H1 (cell line): ENCODE measurements at regions not wholly inside any gene's neighbourhood (a gene's known extent, or its start where the extent isn't known, plus 50 kb on each side); places are given as distances from the start of the nearest gene placed in this dataset.

Source experiments
- CTCF ChIA-PET: fragments of 300-600 bp; sonication (Branson Sonifier 250); formaldehyde crosslinking; loops from one replicate; lab custom pipeline; 2021; ENCODE audit not compliant: partially characterized antibody; lab: Charles Lee
- POLR2A ChIA-PET: fragments of 300-600 bp; sonication (Branson Sonifier 250); formaldehyde crosslinking; loops from one replicate; lab custom pipeline; 2021; ENCODE audit warnings: inconsistent platforms; ENCODE audit not compliant: partially characterized antibody; lab: Charles Lee
- DNase-seq, 2 experiments: peaks; one replicate each; pipeline versions ENCODE4 v3.0.0 to v3.0.0-alpha.2; 2010 to 2022; ENCODE audit warnings: low spot score in 2 of 2, low read depth in 1 of 2, mixed read lengths in 1 of 2
- FAIRE-seq: peaks from 2 replicates; lab custom pipeline; 2011; peaks lifted over from hg19 to GRCh38; lab: Jason Lieb, UNC
- H2AFZ ChIP-seq: 2 replicates; pipeline ENCODE4 v1.8.1; 2012; ENCODE audit warnings: low read length, inconsistent platforms
- H2AK5ac ChIP-seq: 2 replicates; pipeline ENCODE4 v1.6.1; 2013; ENCODE audit warnings: low read depth, low read length
- H2BK120ac ChIP-seq: replicated peaks from 2 replicates; pipeline ENCODE3; 2013; ENCODE audit warnings: low read depth, low read length, inconsistent platforms
- H2BK12ac ChIP-seq: 2 replicates; pipeline ENCODE4 v1.6.1; 2013; ENCODE audit warnings: low read depth, low read length
- H2BK15ac ChIP-seq: 2 replicates; pipeline ENCODE4 v1.6.1; 2013; ENCODE audit warnings: low read length
- H2BK20ac ChIP-seq: 2 replicates; pipeline ENCODE4 v1.6.1; 2013; ENCODE audit warnings: low read length
- H2BK5ac ChIP-seq: 2 replicates; pipeline ENCODE4 v1.6.1; 2013; ENCODE audit warnings: low read depth, low read length
- H3K14ac ChIP-seq: 2 replicates; pipeline ENCODE4 v1.6.1; 2013; ENCODE audit warnings: inconsistent platforms; ENCODE audit not compliant: insufficient read length
- H3K18ac ChIP-seq: 2 replicates; pipeline ENCODE4 v1.6.1; 2013; ENCODE audit warnings: low read length; ENCODE audit errors: extremely low read depth
- H3K23ac ChIP-seq: 2 replicates; pipeline ENCODE4 v1.6.1; 2013; ENCODE audit warnings: inconsistent platforms; ENCODE audit not compliant: insufficient read length
- H3K23me2 ChIP-seq: 2 replicates; pipeline ENCODE4 v1.6.1; 2013; ENCODE audit warnings: low read depth, low read length
- H3K27ac ChIP-seq: 2 replicates; pipeline ENCODE4 v1.6.1; 2011; ENCODE audit warnings: low read depth, low read length, inconsistent platforms
- H3K27me3 ChIP-seq, 4 experiments: replicated peaks in 1 of 4; 1 replicate in 1 of 4; 2 replicates in 3 of 4; pipeline versions ENCODE4 v1.6.1 to v1.8.1; 2011 to 2013; ENCODE audit warnings: low read length in 3 of 4, mild to moderate bottlenecking in 3 of 4, inconsistent platforms in 2 of 4, mixed read lengths in 2 of 4, moderate library complexity in 1 of 4; ENCODE audit not compliant: control insufficient read depth in 3 of 4, insufficient read depth in 3 of 4; ENCODE audit errors: extremely low read depth in 1 of 4
- H3K36me3 ChIP-seq, 4 experiments: 2 replicates each; pipeline versions ENCODE4 v1.6.1 to v1.8.1; 2011 to 2013; ENCODE audit warnings: mild to moderate bottlenecking in 4 of 4, low read length in 3 of 4, moderate library complexity in 2 of 4, control low read depth in 1 of 4, inconsistent platforms in 1 of 4; ENCODE audit not compliant: insufficient read depth in 4 of 4, control insufficient read depth in 2 of 4
- H3K4ac ChIP-seq: replicated peaks from 2 replicates; pipeline ENCODE3; 2013; ENCODE audit warnings: low read length, low read depth, mixed read lengths, inconsistent platforms; ENCODE audit not compliant: insufficient read length
- H3K4me1 ChIP-seq, 4 experiments: replicated peaks in 1 of 4; 1 replicate in 1 of 4; 2 replicates in 3 of 4; pipeline versions ENCODE4 v1.6.1 to v1.8.1; 2011 to 2013; ENCODE audit warnings: low read length in 3 of 4, inconsistent platforms in 2 of 4, mixed read lengths in 1 of 4; ENCODE audit not compliant: insufficient read depth in 4 of 4, control insufficient read depth in 3 of 4
- H3K4me2 ChIP-seq, 2 experiments: 2 replicates each; pipeline versions ENCODE4 v1.6.1 to v1.8.1; 2011 to 2013; ENCODE audit warnings: low read depth in 2 of 2, low read length in 2 of 2, control low read depth in 1 of 2, inconsistent platforms in 1 of 2, mild to moderate bottlenecking in 1 of 2; ENCODE audit not compliant: insufficient read depth in 1 of 2
- H3K4me3 ChIP-seq, 4 experiments: fragments of 200-600, 300-600 bp in 1 of 4; sonication (generic), shearing (Covaris generic), sonication (Bioruptor Twin) in 1 of 4; 2 replicates each; pipeline versions ENCODE4 v1.5.1 to v1.8.1; 2011 to 2016; ENCODE audit warnings: low read length in 4 of 4, low read depth in 3 of 4, control low read depth in 2 of 4, inconsistent platforms in 2 of 4, mild to moderate bottlenecking in 2 of 4, mixed read lengths in 1 of 4, moderate library complexity in 1 of 4; ENCODE audit not compliant: insufficient read depth in 2 of 4; ENCODE audit errors: extremely low read depth in 1 of 4
- H3K56ac ChIP-seq: replicated peaks from 2 replicates; pipeline ENCODE3; 2013; ENCODE audit warnings: low read depth, mild to moderate bottlenecking, mixed read lengths, low read length, inconsistent platforms; ENCODE audit not compliant: insufficient read length
- H3K79me1 ChIP-seq: 2 replicates; pipeline ENCODE4 v1.6.1; 2013; ENCODE audit warnings: low read depth, low read length, control low read depth
- H3K79me2 ChIP-seq, 2 experiments: 2 replicates each; pipeline versions ENCODE4 v1.6.1 to v1.8.1; 2012 to 2013; ENCODE audit warnings: low read length in 2 of 2, mild to moderate bottlenecking in 2 of 2, inconsistent platforms in 1 of 2; ENCODE audit not compliant: insufficient read depth in 2 of 2, control insufficient read depth in 1 of 2
- H3K9ac ChIP-seq, 4 experiments: replicated peaks in 1 of 4; 1 replicate in 1 of 4; 2 replicates in 3 of 4; pipeline versions ENCODE4 v1.6.1 to v1.8.1; 2011 to 2013; ENCODE audit warnings: low read depth in 3 of 4, low read length in 3 of 4, control low read depth in 2 of 4, mild to moderate bottlenecking in 2 of 4, moderate library complexity in 2 of 4, inconsistent platforms in 1 of 4; ENCODE audit errors: extremely low read depth in 1 of 4
- H3K9me3 ChIP-seq, 2 experiments: 2 replicates each; pipeline versions ENCODE4 v1.6.1 to v1.8.1; 2012 to 2013; ENCODE audit warnings: mild to moderate bottlenecking in 2 of 2, moderate library complexity in 2 of 2, control low read depth in 1 of 2, inconsistent platforms in 1 of 2, low read depth in 1 of 2, low read length in 1 of 2, mixed read lengths in 1 of 2; ENCODE audit not compliant: insufficient read depth in 2 of 2
- H4K20me1 ChIP-seq, 2 experiments: replicated peaks in 1 of 2; 2 replicates each; pipeline versions ENCODE3 to v1.8.1; 2011 to 2013; ENCODE audit warnings: inconsistent platforms in 2 of 2, low read length in 2 of 2, mild to moderate bottlenecking in 1 of 2; ENCODE audit not compliant: insufficient read depth in 2 of 2, control insufficient read depth in 1 of 2
- H4K5ac ChIP-seq: 2 replicates; pipeline ENCODE4 v1.6.1; 2013; ENCODE audit warnings: low read length, low read depth, mixed read lengths, inconsistent platforms; ENCODE audit not compliant: insufficient read length
- H4K8ac ChIP-seq: 2 replicates; pipeline ENCODE4 v1.8.0; 2013; ENCODE audit warnings: mild to moderate bottlenecking, moderate library complexity, low read length, inconsistent platforms; ENCODE audit not compliant: insufficient read depth; ENCODE audit errors: extremely low read depth
- H4K91ac ChIP-seq: replicated peaks from 2 replicates; pipeline ENCODE3; 2013; ENCODE audit warnings: low read length, mixed read lengths, inconsistent platforms; ENCODE audit not compliant: insufficient read length
- BACH1 ChIP-seq: IDR thresholded peaks from 2 replicates; pipeline ENCODE4 v1.6.1; 2012; ENCODE audit warnings: low read length, improper control_type of control experiment
- FOSL1 ChIP-seq: IDR thresholded peaks from 2 replicates; pipeline ENCODE4 v1.6.1; 2011; ENCODE audit warnings: mild to moderate bottlenecking, low read depth, low read length, moderate library complexity; ENCODE audit not compliant: insufficient read depth
- GABPA ChIP-seq: IDR thresholded peaks from 2 replicates; pipeline ENCODE4 v1.6.1; 2011; ENCODE audit warnings: mild to moderate bottlenecking, low read length, moderate library complexity, borderline replicate concordance; ENCODE audit not compliant: insufficient read depth
- KDM4A ChIP-seq: IDR thresholded peaks from one replicate; pipeline ENCODE4 v1.7.1; 2012; ENCODE audit warnings: low read depth, mild to moderate bottlenecking, moderate library complexity, low read length, inconsistent platforms; ENCODE audit not compliant: severe bottlenecking
- TAF7 ChIP-seq: optimal IDR thresholded peaks from 2 replicates; pipeline ENCODE3; 2011; ENCODE audit warnings: low read depth, mild to moderate bottlenecking, inconsistent platforms, low read length, moderate library complexity, borderline replicate concordance
- YY1 ChIP-seq: IDR thresholded peaks from 2 replicates; pipeline ENCODE4 v1.6.1; 2011; ENCODE audit warnings: low read depth, mild to moderate bottlenecking, low read length
- WGBS, 2 experiments: shearing (Covaris generic) in 1 of 2; methylation state at CpG; one replicate each; pipeline versions ENCODE4 v1.1.6 to v1.1.7; 2013 to 2015; ENCODE audit warnings: low lambda C conversion rate in 2 of 2, mixed read lengths in 2 of 2, inconsistent platforms in 1 of 2, low coverage in 1 of 2, missing lambda C conversion rate in 1 of 2; ENCODE audit not compliant: insufficient replicate concordance in 2 of 2, insufficient coverage in 1 of 2, insufficient read length in 1 of 2; ENCODE audit errors: extremely low coverage in 1 of 2, missing lambda C conversion rate in 1 of 2; 5-methylcytosine and 5-hydroxymethylcytosine counted together

GRCh38 chr3:65035246-65035645 lies 347.4 kb upstream of the ADAMTS9 start:
- Histone ChIP-seq H4K5ac (no peak overlapping the region), H2BK120ac (no peak overlapping the region), H4K91ac (no peak overlapping the region), H3K4me3 (no peak overlapping the region), H2BK20ac (no peak overlapping the region), H3K18ac (no peak overlapping the region), H2BK15ac (no peak overlapping the region), H3K9me3 (no peaks in the 10 kb centered on the region), H3K36me3 (no peaks in the 10 kb centered on the region), H3K14ac (no peak overlapping the region), H3K27ac (no peak overlapping the region), H3K23ac (no peak overlapping the region), H3K23me2 (no peaks in the 10 kb centered on the region), H2AK5ac (no peak overlapping the region), H3K4me1 (no peaks in the 10 kb centered on the region; a peak in 1 of 7 replicates), H3K79me1 (no peaks in the 10 kb centered on the region), H2AFZ (no peak overlapping the region), H3K56ac (no peak overlapping the region), H3K4ac (no peak overlapping the region), H4K8ac (no peak overlapping the region), H4K20me1 (no peaks in the 10 kb centered on the region), H2BK5ac (no peak overlapping the region), H3K4me2 (no peak overlapping the region), H3K79me2 (no peaks in the 10 kb centered on the region), H2BK12ac (no peak overlapping the region), H3K27me3 (no peaks in the 10 kb centered on the region), H3K9ac (no peak overlapping the region)
- FAIRE-seq (no peak), DNase-seq (no peak)
- POLR2A ChIA-PET = no interaction called here
- CTCF ChIA-PET = interaction anchor here (1.5 kb wide), 1 partner anchor 10 kb away, joined by 7 read pairs; no protein-coding TSS in a partner anchor
- 97% methylated on average over 2 of the region's 2 CpGs; no CpG with 5 or more reads in 1 of the 2 experiments for WGBS, 2 experiments
- TF ChIP-seq BACH1 = no peak
- TF ChIP-seq GABPA = no peak
- no peak for TF ChIP-seq TAF7
- no peak for TF ChIP-seq FOSL1
- no peak for TF ChIP-seq YY1
- TF ChIP-seq KDM4A = no peak
